Breast epithelium (tissue), 4 donors: ENCODE measurements at regions not wholly inside any gene's neighbourhood (a gene's known extent, or its start where the extent isn't known, plus 50 kb on each side); places are given as distances from the start of the nearest gene placed in this dataset.
"Not testable (repeated sequence)": the region's sequence is repeated elsewhere in the genome, so short reads cannot be mapped to it uniquely, and the experiment has no call there.

Experiments
- DNase-seq, 2 donors: peaks; one replicate each; pipeline ENCODE4 v3.0.0-alpha.2; 2019; ENCODE audit warnings: low spot score in 2 of 2
- H3K27ac ChIP-seq, 2 donors: fragments of 200-600 bp; sonication (generic) in 1 of 2; one replicate each; pipeline ENCODE4 v1.5.1; 2016 to 2019; ENCODE audit warnings: mild to moderate bottlenecking in 1 of 2
- H3K27me3 ChIP-seq, 2 donors: fragments of 200-600 bp; sonication (generic) in 1 of 2; one replicate each; pipeline versions ENCODE4 v1.5.1 to v1.6.0; 2017 to 2019; ENCODE audit warnings: control low read depth in 1 of 2, mild to moderate bottlenecking in 1 of 2
- H3K36me3 ChIP-seq: fragments of 200-600 bp; one replicate; pipeline ENCODE4 v1.5.1; 2019
- H3K4me1 ChIP-seq, 2 donors: fragments of 200-600 bp; sonication (generic); one replicate each; pipeline ENCODE4 v1.5.1; 2016 to 2019; ENCODE audit warnings: control low read depth in 1 of 2
- H3K4me3 ChIP-seq, 3 donors: fragments of 200-600 bp; sonication (generic); 1 replicate in 2 of 3; 2 replicates in 1 of 3; pipeline ENCODE4 v1.5.1; 2016 to 2019; ENCODE audit warnings: mild to moderate bottlenecking in 3 of 3, moderate library complexity in 2 of 3
- H3K9me3 ChIP-seq, 2 donors: fragments of 200-600 bp; sonication (generic) in 1 of 2; one replicate each; pipeline ENCODE4 v1.5.1; 2016 to 2019; ENCODE audit warnings: control low read depth in 1 of 2
- CTCF ChIP-seq, 3 donors: fragments of 450-650 bp; IDR thresholded peaks; one replicate each; pipeline ENCODE4 v1.5.1; 2016 to 2017; ENCODE audit warnings: antibody characterized with exemption in 3 of 3, mild to moderate bottlenecking in 3 of 3, moderate library complexity in 3 of 3
- POLR2A ChIP-seq: fragments of 450-650 bp; IDR thresholded peaks from one replicate; pipeline ENCODE4 v1.6.1; 2016; ENCODE audit warnings: antibody characterized with exemption, mild to moderate bottlenecking, moderate library complexity
- POLR2AphosphoS5 ChIP-seq, 3 donors: sonication (generic); formaldehyde crosslinking; IDR thresholded peaks; one replicate each; pipeline ENCODE4 v1.6.1; 2017; ENCODE audit warnings: antibody characterized with exemption in 3 of 3
- intact Hi-C: fragments of 100-400 bp; cut with DNase I; formaldehyde crosslinking; loops from one replicate; pipeline ENCODE4 v1.15.1; 2023; ENCODE audit warnings: low total_unique reads

GRCh38 chr18:51255693-51256092 is 58.2 kb upstream of the MEX3C start:
- H3K27ac ChIP-seq = no peak overlapping the region
- H3K36me3 ChIP-seq = no peaks in the 10 kb centered on the region
- DNase-seq = no peak
- no peaks in the 10 kb centered on the region for H3K9me3 ChIP-seq
- H3K4me1 ChIP-seq = no peaks in the 10 kb centered on the region
- intact Hi-C loops = no loop called here
- TF ChIP-seq CTCF (IDR thresholded peaks at IDR 0.05) = no peak
- no peak for TF ChIP-seq POLR2AphosphoS5 (IDR thresholded peaks at IDR 0.05)
- no peak for TF ChIP-seq POLR2A
- H3K4me3 ChIP-seq = no peak overlapping the region
- no peaks in the 10 kb centered on the region for H3K27me3 ChIP-seq

- Histone ChIP-seq H3K27me3 (no peaks in the 10 kb centered on the region), H3K36me3 (no peaks in the 10 kb centered on the region), H3K4me3 (no peak overlapping the region), H3K4me1 (no peaks in the 10 kb centered on the region), H3K27ac (no peak overlapping the region), H3K9me3 (no peaks in the 10 kb centered on the region)
- no peak for TF ChIP-seq POLR2A
- TF ChIP-seq POLR2AphosphoS5 (IDR thresholded peaks at IDR 0.05) = no peak
- TF ChIP-seq CTCF (IDR thresholded peaks at IDR 0.05) = no peak
- intact Hi-C loops = no loop called here
- no peak for DNase-seq
Observed at GRCh38 chr18:51257150-51257549, 59.7 kb upstream of the MEX3C start.

GRCh38 chr18:51260118-51260517 is 62.6 kb upstream of the MEX3C start:
- Histone ChIP-seq H3K27me3 (no peaks in the 10 kb centered on the region), H3K4me3 (no peak overlapping the region), H3K36me3 (no peaks in the 10 kb centered on the region), H3K27ac (no peak overlapping the region), H3K9me3 (no peaks in the 10 kb centered on the region), H3K4me1 (no peaks in the 10 kb centered on the region)
- DNase-seq = no peak
- intact Hi-C loops = no loop called here
- TF ChIP-seq POLR2A (no peak), CTCF (IDR thresholded peaks at IDR 0.05) (no peak)

GRCh38 chr18:51266077-51266476 is 68.6 kb upstream of the MEX3C start:
- H3K4me1 ChIP-seq, H3K27me3 ChIP-seq, H3K4me3 ChIP-seq, DNase-seq, intact Hi-C loops, H3K27ac ChIP-seq, H3K36me3 ChIP-seq, H3K9me3 ChIP-seq: not testable (repeated sequence)

DNA sequence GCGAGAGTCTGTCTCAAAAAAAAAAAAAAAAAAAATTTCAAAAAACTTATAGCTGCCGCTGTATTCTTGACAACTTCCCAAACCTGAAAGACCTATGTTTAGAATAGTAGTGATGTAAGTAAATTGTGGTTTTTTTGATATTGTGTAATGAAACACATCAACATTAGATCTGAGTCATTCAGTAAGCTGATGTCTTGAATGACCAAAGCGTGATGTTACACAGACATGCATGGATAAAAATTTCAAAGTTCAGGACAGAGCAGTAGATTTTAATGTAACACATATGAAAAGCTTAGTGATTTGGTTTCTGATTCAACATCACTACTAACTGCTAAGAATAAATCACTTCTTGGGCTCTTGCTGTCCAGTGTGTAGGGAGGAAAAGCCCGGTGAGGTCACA is 69.3 kb upstream of the MEX3C start:
- Histone ChIP-seq H3K27ac (no peak overlapping the region), H3K4me3 (no peak overlapping the region), H3K9me3 (no peaks in the 10 kb centered on the region), H3K4me1 (no peaks in the 10 kb centered on the region), H3K36me3 (no peaks in the 10 kb centered on the region), H3K27me3 (no peaks in the 10 kb centered on the region)
- no peak for DNase-seq
- TF ChIP-seq POLR2AphosphoS5 (IDR thresholded peaks at IDR 0.05) (no peak), CTCF (IDR thresholded peaks at IDR 0.05) (no peak), POLR2A (no peak)
- intact Hi-C loops = no loop called here

- no peak overlapping the region for H3K27ac ChIP-seq
- H3K27me3 ChIP-seq = no peaks in the 10 kb centered on the region
- no peaks in the 10 kb centered on the region for H3K36me3 ChIP-seq
- intact Hi-C loops = no loop called here
- H3K4me1 ChIP-seq = no peaks in the 10 kb centered on the region
- DNase-seq = no peak
- H3K9me3 ChIP-seq = no peaks in the 10 kb centered on the region
- TF ChIP-seq CTCF (IDR thresholded peaks at IDR 0.05) (no peak), POLR2AphosphoS5 (IDR thresholded peaks at IDR 0.05) (no peak), POLR2A (no peak)
- H3K4me3 ChIP-seq = no peak overlapping the region
Observed at GRCh38 chr18:51273437-51273836, 76.0 kb upstream of the MEX3C start.
